Stimulated activated CD4-positive, alpha-beta T cell treated with anti-CD3 and anti-CD28 coated beads, Interleukin-15, amount 100 ng/mL, for 1 hour (primary cell): ENCODE measurements at regions not wholly inside any gene's neighbourhood (a gene's known extent, or its start where the extent isn't known, plus 50 kb on each side); places are given as distances from the start of the nearest gene placed in this dataset.

ENCODE experiments used
- DNase-seq, 2 donors: peaks; one replicate each; pipeline ENCODE4 v3.0.0-alpha.2; 2020; ENCODE audit warnings: low read depth in 1 of 2, low spot score in 1 of 2

GRCh38 chr3:30260762-30261161 is 345.6 kb upstream of the TGFBR2 start:
- DNase-seq = no peak

GRCh38 chr3:30263238-30263924 is 343.0 kb upstream of the TGFBR2 start:
- no peak for DNase-seq

- DNase-seq = no peak
Measured at GRCh38 chr3:30263925-30264313, 342.5 kb upstream of the TGFBR2 start.

- no peak for DNase-seq
Measured at GRCh38 chr3:30266524-30266923, 339.9 kb upstream of the TGFBR2 start.

DNA sequence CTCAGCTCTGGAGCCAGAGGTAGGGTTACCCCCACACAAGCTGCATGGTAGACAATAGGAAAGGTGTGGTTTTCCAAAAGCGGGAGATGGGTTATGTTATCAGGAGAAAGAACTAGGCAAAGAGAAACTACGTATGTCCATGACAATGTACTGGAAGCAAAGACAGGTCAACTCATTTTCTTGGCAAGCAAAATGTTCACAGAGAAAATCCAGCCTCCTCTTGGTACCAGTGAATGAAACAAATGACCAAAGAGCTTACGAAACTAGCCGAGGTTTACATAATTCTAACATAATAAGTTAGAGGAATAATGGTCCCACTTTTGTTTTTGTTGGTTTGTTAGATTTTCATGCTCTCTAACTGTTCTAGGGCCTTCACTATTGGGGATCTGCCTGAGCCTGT is 338.1 kb upstream of the TGFBR2 start:
- no peak for DNase-seq

DNA sequence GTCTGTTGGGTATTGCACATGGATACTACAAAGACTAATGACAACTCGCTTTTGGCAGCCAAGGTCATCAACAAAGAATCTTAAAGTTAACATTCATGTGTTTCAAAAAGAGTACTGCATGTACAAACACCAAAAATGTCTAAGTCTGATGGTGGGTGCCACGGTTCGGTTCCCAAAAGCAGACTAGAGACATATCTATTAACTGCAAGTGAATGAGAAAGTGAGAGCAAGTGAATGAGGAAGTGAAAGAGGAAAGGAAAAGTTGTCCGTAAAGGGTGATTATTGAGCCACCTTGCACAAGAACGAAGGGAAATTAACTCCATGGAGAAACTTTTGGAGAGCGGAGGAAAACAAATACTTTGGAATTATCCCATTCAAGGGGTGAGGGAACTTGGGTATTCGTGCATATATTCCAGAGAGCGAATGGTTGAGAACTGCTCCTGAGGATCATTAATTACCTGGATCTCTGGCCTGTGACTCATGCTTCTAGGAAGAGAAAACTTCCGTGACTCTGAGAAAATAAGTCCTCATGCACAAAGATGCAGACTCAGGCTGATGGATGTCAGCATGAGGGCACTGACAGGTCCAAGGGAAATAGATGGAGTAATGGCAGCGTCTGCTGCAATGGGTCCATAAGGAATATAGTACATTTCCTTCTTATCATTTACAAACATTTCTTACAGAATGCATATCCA is 336.5 kb upstream of the TGFBR2 start:
- DNase-seq = no peak

DNA sequence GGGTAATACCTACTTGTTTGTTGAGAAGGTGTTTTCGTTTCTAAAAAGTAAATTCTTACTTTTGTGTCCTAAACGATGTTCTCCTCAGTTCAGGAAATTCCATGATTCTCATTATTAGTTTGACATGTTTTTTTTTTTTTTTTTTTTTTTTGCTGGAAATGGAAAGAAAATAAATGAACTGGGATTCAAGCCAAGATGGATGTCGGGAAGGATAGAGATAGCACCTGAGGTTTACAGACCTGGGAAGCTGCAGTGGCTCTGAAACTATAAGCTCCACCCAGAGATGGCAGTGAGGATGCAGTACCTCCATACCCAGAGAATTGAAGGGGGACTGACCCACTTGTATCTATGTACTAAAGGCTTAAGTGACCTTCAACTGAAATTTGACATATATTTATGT is 334.6 kb upstream of the TGFBR2 start:
- no peak for DNase-seq

- DNase-seq = no peak
Measured at GRCh38 chr3:30273304-30274072, 332.9 kb upstream of the TGFBR2 start.

GRCh38 chr3:30277494-30277893 is 328.9 kb upstream of the TGFBR2 start:
- no peak for DNase-seq

DNA sequence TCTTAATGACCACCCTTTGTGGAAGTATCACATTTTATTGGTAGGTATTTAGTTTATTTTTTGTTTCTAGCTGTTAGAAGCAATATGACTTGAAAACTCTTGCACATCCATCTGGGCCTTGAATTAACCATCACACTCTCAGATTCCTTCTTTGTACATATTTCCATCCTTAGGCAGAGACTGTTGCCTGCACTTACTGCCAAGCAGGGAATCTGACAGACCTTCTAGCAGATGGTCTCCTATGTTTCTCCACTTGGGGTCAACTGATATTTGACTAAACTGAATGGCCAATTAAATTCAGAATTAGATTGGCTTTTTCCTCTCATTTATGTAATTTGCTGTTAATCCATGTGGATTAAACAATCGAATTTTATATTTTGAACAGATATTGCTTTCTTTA is 324.9 kb upstream of the TGFBR2 start:
- no peak for DNase-seq

GRCh38 chr3:30282154-30282696 is 324.2 kb upstream of the TGFBR2 start:
- no peak for DNase-seq

DNA sequence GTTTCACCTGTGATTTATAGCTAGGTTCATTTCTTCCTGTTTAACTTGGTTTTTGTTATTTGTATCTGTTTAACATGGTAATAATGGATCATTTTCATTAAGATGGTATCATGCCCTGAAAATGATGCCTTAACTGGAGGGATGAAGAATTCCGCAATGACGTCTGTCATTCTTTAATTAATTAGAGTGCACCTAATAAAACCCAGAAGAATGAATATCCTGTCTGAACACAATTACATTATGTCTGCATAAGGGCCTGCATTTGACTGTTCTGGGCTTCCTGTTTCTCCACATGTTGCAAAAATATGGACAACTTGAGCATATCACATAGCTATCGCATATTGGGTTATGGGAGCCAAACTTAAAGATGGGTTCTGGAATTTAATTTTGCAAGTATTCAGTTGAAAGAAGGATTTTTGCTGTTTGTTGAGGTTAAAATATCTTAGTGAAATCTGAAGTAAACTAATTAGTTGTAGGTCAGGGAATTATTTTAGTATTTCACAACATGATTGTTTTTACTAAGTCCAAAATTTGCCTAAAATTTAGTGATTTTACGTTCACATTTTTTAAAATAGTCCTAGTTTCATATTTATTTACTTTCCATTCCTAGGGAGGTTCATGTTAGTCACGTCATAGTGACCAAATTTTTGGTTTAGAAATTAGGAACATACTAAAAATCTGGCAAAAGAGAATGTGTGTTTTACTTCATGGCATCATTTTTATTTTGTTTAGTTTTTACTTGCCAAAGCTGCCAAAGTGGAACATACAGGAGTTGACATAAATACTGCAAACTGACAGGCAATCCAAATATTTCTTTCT is 321.0 kb upstream of the TGFBR2 start:
- DNase-seq = no peak

- no peak for DNase-seq
Measured at GRCh38 chr3:30286007-30286669, 320.3 kb upstream of the TGFBR2 start.

GRCh38 chr3:30286811-30287210 is 319.6 kb upstream of the TGFBR2 start:
- no peak for DNase-seq

DNA sequence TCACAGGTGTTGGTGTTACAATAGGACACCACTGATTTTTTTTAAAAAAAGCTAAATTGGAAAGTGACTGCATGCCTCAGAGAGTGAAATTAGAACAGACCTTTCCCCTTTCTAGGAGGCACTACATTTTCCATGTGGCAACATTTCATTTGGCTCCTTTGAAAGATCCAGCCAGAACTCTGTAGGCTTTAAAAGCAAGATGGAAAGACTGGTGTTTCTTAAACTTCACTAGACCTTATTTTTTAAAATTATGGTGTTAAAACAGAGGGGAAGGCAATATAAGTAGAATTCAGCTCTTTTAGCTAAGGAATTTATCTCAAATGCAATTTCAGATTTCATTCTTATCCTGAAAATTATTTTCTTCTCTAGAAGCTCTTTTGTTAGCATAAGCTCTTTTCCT is 317.6 kb upstream of the TGFBR2 start:
- DNase-seq = no peak

GRCh38 chr3:30289324-30289723 is 317.1 kb upstream of the TGFBR2 start:
- DNase-seq = no peak

GRCh38 chr3:30289766-30290165 is 316.6 kb upstream of the TGFBR2 start:
- DNase-seq = no peak

GRCh38 chr3:30290479-30290878 is 315.9 kb upstream of the TGFBR2 start:
- no peak for DNase-seq

GRCh38 chr3:30292192-30292893 is 314.1 kb upstream of the TGFBR2 start:
- DNase-seq = no peak
